ENCODE measurements at regions not wholly inside any gene's neighbourhood (a gene's known extent, or its start where the extent isn't known, plus 50 kb on each side); places are given as distances from the start of the nearest gene placed in this dataset.

- dilution Hi-C loops (cut with HindIII; ENCODE audit: low sequenced_read_pairs, unreplicated experiment), result no loop called here
Measured at GRCh38 chr13:65882810-65883209, 1347.3 kb downstream of the PCDH9 start.

More at GRCh38 chr13:65882810-65883209, 1347.3 kb downstream of the PCDH9 start:
- no peak overlapping the region for H3K4ac ChIP-seq (ENCODE audit: low read depth, low read length)
- no peak overlapping the region for H3K18ac ChIP-seq (ENCODE audit: low read depth, low read length)
- no peak overlapping the region for H3K27ac ChIP-seq (ENCODE audit: insufficient read depth, low read length)
- no peak overlapping the region for H3K23ac ChIP-seq (ENCODE audit: low read depth, low read length)
- H4K8ac ChIP-seq (ENCODE audit: low read depth in 2 of 2, low read length in 2 of 2), result no peak overlapping the region
- no peak overlapping the region for H2AK5ac ChIP-seq (ENCODE audit: low read depth, low read length)
- peaks cover 3% of the 10 kb centered on the region; the same call in 1 of the 2 replicates for H3K9me3 ChIP-seq (ENCODE audit: control insufficient read depth, insufficient read depth, low read length)
- no peak overlapping the region for H2AK9ac ChIP-seq (replicated peaks; ENCODE audit: low read depth, low read length, poor library complexity)
- no peaks in the 10 kb centered on the region for H3K4me1 ChIP-seq (ENCODE audit: control insufficient read depth, insufficient read depth, low read length)
- H2BK15ac ChIP-seq (ENCODE audit: low read depth, low read length), result no peak overlapping the region
- TF ChIP-seq RCOR1 (IDR thresholded peaks at IDR 0.05; ENCODE audit: insufficient replicate concordance, low read length) (no peak), MAFK (IDR thresholded peaks at IDR 0.05; ENCODE audit: low read depth, low read length) (no peak), BHLHE40 (IDR thresholded peaks at IDR 0.05; ENCODE audit: low read depth, low read length) (no peak), USF2 (IDR thresholded peaks at IDR 0.05; ENCODE audit: low read depth, low read length) (no peak), RAD21 (IDR thresholded peaks at IDR 0.05; ENCODE audit: low read length) (no peak)
- no peaks in the 10 kb centered on the region for H3K79me1 ChIP-seq (ENCODE audit: low read depth in 1 of 2, low read length in 2 of 2)
- H3K9me1 ChIP-seq (ENCODE audit: insufficient read depth, low read length), result no peaks in the 10 kb centered on the region
- no CpG with 5 or more reads among the region's 4 CpGs for WGBS, 2 experiments (ENCODE audit: extremely low coverage in 2 of 2, insufficient read length in 1 of 2)
- H2BK120ac ChIP-seq (ENCODE audit: low read depth, low read length), result no peak overlapping the region
- H2BK20ac ChIP-seq (ENCODE audit: low read depth, low read length), result no peak overlapping the region
- in situ Hi-C loops (cut with MboI; ENCODE audit: low sequenced_read_pairs) (no loop called here), intact Hi-C loops (cut with micrococcal nuclease) (no loop called here)
- H4K20me1 ChIP-seq (ENCODE audit: insufficient read depth, low read length), result no peaks in the 10 kb centered on the region
- no TSS peak for BruUV-seq (replicated peaks)
- no peak for DNase-seq
- ChIA-PET POLR2A (ENCODE audit: unreplicated experiment) (no interaction called here), CTCF (no interaction called here)
- H3K56ac ChIP-seq (ENCODE audit: extremely low read depth, insufficient read depth, low read length), result no peak overlapping the region
- no peak overlapping the region for H2AFZ ChIP-seq (replicated peaks; ENCODE audit: low read length, poor library complexity)
- no peaks in the 10 kb centered on the region for H3K27me3 ChIP-seq (ENCODE audit: control insufficient read depth, insufficient read depth, low read length)
- no peak overlapping the region for H3K14ac ChIP-seq (replicated peaks; ENCODE audit: low read depth, low read length)
- no peaks in the 10 kb centered on the region for H3K36me3 ChIP-seq (ENCODE audit: control insufficient read depth, insufficient read depth, low read length)
- no peak overlapping the region for H3K4me2 ChIP-seq (ENCODE audit: low read depth, low read length)
- no peak overlapping the region for H4K91ac ChIP-seq (ENCODE audit: insufficient read depth, low read depth, low read length)
- no peak overlapping the region for H3K9ac ChIP-seq (ENCODE audit: low read depth, low read length)
- H2BK5ac ChIP-seq (ENCODE audit: low read depth, low read length, poor library complexity, severe bottlenecking), result no peak overlapping the region
- H3K4me3 ChIP-seq (ENCODE audit: insufficient read depth, low read depth, low read length), result no peak overlapping the region
- H4K5ac ChIP-seq (ENCODE audit: low read depth, low read length), result no peak overlapping the region
- no peak for ATAC-seq (ENCODE audit: low read depth)
